UCSD-AML1 (cell line): ENCODE measurements at regions not wholly inside any gene's neighbourhood (a gene's known extent, or its start where the extent isn't known, plus 50 kb on each side); places are given as distances from the start of the nearest gene placed in this dataset.

ENCODE experiments used
- DNase-seq: peaks from one replicate; lab custom pipeline; 2025; ENCODE audit not compliant: unreplicated experiment; lab: John Stamatoyannopoulos, UW

DNA sequence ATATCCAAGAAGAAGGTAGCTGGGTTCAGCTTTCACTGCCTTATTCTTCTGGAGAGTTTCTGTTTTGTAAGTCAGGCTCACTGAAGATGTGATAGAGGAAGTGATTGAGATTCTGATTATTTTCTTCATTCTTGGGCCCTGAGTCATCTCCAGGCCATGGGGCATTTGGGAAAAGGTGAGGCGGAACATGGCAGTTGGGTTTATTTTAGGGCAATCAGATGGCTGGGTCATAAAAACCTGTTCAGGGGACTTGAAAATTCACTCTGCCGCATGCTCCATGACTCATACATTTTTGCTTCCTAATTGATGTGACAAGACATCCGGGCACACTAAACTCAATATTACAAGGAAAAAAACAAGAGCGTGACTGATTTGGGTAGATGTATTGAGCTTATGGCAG is 265.7 kb upstream of the KLF4 start:
- DNase-seq = no peak

- DNase-seq = no peak
Observed at GRCh38 chr9:107751567-107752210, 262.1 kb upstream of the KLF4 start.

- DNase-seq = no peak
Observed at GRCh38 chr9:107750741-107751566, 261.4 kb upstream of the KLF4 start.

DNA sequence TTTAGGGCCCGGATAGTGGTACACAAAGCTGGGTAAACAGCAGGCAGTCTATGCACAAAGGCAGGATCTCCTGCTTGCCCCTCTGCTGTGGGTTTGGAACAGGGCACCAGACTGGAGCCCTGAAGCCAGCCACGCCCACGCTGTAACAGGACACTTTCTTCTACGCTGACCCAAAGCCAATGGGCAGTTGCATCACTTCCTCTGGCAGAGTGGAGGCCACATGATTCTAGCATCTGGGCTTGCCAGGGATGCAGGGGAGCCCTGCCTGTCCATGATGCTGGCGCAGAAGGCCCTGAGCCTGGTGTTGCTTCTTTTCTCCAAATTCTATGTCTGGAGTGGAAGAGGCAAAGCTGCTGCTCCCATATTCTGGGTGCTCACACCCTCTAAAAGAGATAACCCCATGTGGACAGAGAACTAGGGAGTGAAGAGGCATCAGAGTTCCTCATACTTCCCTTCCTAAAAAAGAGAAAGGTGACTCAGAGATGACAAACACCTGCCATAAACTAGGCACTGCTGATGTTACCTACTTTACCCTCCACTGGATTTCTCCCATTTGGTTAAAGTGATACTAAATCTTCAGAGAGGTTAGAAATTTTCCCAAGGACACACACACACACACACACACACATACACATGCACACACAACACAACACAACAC is 260.3 kb upstream of the KLF4 start:
- DNase-seq = peak; percentile 38

DNA sequence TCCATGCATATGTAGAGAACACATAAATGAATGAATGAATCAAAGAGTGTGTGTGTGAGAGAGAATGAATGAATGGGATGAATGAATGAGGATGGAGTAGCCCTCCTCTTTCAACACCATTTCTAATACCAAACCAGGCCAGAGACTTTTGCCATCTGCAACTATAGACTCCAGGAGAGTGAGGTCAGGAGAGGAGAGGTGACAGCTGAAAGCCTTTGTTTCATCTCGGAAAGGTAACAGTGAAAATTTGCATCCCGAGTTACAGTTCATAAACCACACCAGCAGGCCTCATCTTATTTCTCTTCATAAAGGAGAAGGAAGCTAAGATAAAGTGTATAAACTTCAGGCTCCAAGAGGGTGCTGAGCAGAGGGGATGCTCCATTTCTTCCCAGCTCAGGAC is 255.3 kb upstream of the KLF4 start:
- DNase-seq = no peak

DNA sequence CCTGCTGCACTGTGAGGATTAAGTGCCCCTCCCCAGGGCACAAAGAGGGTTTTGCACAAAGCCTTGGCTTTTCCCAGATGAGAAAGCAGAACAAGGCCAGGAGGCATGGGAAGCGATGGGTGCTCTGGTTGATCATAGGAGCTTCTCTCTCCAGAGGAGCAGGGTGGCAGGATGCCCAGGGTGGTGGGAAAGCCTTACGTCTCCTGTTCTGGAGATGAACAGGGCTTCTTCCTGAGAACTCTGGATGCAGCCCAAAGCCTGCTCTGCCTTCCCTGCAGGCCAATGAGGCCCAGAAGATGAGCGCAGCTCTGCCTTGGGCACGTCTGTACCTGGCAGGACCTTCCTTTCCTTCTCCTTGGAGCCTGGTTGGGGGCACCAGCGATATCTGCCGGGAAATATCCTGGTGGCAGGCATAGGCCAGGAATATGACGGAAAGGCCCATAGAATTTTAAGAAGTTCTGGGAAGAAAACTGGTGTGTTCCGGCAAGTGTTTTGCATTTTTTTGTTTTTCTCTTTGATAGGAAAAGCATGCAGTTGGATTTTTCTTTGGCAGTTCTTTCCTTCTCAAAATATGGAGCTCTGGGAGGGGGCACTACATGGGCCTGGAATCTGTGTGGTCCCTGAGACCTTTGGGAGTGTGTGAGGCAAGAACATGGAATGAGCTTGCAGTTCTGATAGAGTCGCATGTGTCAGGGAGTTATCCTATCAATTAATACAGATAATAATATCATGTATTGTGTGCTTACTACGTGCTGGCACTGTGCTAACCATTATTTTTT is 253.2 kb upstream of the KLF4 start:
- DNase-seq = no peak

DNA sequence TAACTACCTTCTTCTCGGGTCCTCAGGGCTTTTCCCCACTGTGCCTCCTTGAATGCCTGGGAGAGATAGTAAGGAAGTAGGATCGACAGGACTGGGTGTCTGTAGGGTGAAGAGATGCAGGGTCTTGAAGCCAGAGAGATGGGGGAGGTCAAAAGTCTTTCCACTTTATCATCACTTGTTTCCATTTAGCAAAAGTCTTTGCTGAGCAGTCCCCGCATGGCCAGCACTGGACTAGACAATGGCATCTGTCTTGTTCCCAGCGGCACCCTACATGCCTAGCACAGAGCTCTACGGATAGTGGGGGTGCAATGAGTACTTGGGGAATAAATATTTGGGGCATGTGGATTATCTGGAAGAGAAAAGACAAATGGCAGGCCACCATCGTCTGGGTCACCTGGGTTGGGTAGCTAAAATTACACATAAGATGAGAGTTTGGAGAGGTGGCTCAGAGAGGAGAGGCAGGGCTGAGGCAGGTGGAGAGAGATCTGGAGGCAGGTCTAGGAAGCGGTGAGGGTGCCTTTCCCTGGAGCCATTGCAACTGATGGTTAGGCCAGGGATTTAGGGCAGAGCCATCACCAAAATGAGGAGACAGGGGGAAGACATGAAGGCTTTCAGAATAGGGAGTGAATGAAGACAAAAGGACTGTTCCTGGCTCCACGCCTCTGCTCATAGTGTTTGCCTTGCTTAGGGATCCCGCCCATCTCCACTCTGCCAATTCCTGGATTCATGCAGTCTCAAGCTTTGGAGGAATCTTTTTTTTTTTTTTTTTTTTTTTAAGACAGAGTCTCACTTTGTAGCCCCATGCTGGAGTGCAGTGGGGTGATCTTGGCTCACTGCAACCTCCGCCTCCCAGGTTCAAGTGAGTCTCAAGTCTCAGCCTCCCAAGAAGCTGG is 250.8 kb upstream of the KLF4 start:
- DNase-seq = no peak

GRCh38 chr9:107739601-107740082 is 250.1 kb upstream of the KLF4 start:
- DNase-seq = no peak

DNA sequence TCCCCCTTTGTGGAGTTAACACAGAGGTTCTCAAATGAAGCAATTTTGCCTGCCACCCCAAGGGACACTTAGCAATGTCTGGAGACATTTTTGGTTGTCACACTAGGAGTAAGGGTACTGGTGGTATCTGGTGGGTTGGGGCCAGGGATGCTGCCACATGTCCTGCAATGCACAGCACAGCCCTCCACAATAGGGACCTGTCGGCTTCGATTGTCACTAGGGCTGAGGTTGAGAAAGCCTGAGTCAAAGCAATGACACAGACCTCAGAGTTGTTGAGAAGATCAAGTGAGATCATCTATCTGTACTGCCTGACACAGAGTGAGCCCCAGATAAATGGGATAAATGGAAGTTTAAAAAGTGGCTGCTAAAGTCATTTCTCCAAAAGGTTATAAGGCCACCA is 249.2 kb upstream of the KLF4 start:
- no peak for DNase-seq

- DNase-seq = no peak
Observed at GRCh38 chr9:107737987-107738743, 248.6 kb upstream of the KLF4 start.

GRCh38 chr9:107737610-107737986 is 248.0 kb upstream of the KLF4 start:
- DNase-seq = no peak

GRCh38 chr9:107735821-107736220 is 246.3 kb upstream of the KLF4 start:
- DNase-seq = no peak

- no peak for DNase-seq
Observed at GRCh38 chr9:107734256-107735013, 244.9 kb upstream of the KLF4 start.

DNA sequence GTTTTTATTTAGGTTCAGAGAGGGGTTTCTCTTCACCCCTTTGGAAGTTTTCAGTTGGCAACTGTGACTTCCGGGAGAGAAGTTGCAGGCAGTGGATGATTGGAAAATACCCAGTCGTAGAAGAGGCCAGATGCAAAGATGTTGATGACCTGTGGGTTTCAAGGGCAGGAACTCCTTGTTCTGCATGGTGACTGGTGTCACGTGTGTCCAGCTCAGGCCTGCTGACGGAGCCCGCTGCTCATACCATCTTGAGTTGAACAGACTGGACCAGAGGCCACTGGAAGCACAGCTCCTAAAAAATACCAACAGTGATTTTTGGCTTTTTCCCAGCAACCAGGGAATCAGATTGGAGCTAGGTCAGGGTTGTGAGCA is 243.9 kb upstream of the KLF4 start:
- no peak for DNase-seq

DNA sequence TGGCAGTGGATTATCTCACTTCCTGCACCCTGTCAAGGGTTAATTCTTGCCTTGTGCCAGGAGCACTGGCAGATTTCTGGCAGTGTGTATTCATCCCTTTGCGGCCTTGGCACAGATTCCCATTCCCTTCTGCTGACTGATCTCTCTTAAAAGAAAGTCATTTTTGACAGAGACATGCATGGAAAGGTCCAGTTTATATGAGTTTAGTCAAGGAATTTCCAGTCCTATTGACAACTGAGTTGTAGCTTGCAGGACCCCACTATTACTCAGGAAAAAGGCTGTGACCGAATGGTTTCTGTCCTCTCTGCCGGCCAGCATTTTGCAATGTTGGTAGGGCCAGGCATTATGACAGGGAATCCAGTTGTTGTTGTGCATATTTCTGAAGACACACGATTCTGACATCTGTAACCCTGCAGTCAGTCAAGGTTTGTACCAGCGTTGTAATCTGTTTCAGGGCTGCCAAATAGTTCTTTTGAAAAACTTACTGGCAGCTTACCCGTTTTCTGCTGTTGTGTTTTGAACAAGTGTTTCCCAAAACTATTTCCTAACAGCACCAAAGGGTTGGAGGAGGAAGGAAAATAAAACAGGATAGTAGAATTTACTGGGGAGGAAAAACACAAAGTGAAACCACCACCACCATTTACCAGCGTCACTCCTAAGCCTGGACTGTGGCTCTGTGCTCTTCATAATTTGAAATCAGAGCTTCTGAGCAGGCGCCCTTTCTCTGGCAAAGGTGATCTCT is 243.4 kb upstream of the KLF4 start:
- no peak for DNase-seq

- no peak for DNase-seq
Observed at GRCh38 chr9:107731115-107731762, 241.7 kb upstream of the KLF4 start.

- DNase-seq = no peak
Observed at GRCh38 chr9:107730666-107731065, 241.1 kb upstream of the KLF4 start.
